ENCODE measurements at regions not wholly inside any gene's neighbourhood (a gene's known extent, or its start where the extent isn't known, plus 50 kb on each side); places are given as distances from the start of the nearest gene placed in this dataset.

DNA sequence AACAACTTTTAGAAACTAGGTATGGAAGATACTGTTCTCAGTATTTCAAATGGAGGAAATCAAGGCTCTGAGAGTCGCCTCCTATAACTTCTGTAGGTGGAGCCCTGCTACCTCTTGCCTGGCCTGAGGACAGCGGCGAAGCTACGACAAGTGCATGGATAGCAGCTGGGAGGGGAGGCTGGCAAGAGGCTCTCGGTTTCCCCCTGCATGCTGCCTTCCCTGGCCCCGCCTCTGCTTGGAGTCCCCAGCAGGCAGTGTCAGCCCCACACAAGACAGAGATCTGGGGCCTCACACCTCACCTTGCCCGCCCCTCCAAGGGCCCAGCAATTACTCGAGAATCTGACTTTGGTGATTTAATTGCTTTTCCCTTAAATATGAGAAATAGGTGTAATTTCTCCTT, 107.6 kb upstream of the POU3F3 start:
- no peaks in the 10 kb centered on the region for H3K9me3 ChIP-seq
- intact Hi-C loops (cut with DNase I): no loop called here

GRCh38 chr2:104746858-104747257, 107.1 kb upstream of the POU3F3 start:
- H3K27me3 ChIP-seq: peaks cover 0 to 5% (median 0%) of the 10 kb centered on the region in 9 donors
- DNase-seq: no peak
- no peak overlapping the region for H3K27ac ChIP-seq
- H3K9me3 ChIP-seq: no peaks in the 10 kb centered on the region
- 86 to 90% (median 89%) methylated on average over 22 to 24 of the region's 24 CpGs for WGBS, 4 donors
- no peaks in the 10 kb centered on the region for H3K4me1 ChIP-seq
- intact Hi-C loops (cut with DNase I): no loop called here
- no peaks in the 10 kb centered on the region for H3K36me3 ChIP-seq
- no peak for TF ChIP-seq POLR2A (IDR thresholded peaks at IDR 0.05)
- no peak for TF ChIP-seq CTCF (IDR thresholded peaks at IDR 0.05)
- ATAC-seq: no peak
- no peak overlapping the region for H3K4me3 ChIP-seq

More for the DNA sequence above, 107.6 kb upstream of the POU3F3 start:
- WGBS, 4 donors: 60 to 74% (median 65%) methylated on average over 7 to 8 of the region's 8 CpGs
- TF ChIP-seq CTCF (IDR thresholded peaks at IDR 0.05) (no peak), POLR2A (IDR thresholded peaks at IDR 0.05) (no peak)
- Histone ChIP-seq H3K4me3 (no peak overlapping the region), H3K36me3 (no peaks in the 10 kb centered on the region), H3K4me1 (no peaks in the 10 kb centered on the region), H3K27ac (no peak overlapping the region), H3K27me3 (no peaks in the 10 kb centered on the region)
- DNase-seq (no peak), ATAC-seq (no peak)

DNA sequence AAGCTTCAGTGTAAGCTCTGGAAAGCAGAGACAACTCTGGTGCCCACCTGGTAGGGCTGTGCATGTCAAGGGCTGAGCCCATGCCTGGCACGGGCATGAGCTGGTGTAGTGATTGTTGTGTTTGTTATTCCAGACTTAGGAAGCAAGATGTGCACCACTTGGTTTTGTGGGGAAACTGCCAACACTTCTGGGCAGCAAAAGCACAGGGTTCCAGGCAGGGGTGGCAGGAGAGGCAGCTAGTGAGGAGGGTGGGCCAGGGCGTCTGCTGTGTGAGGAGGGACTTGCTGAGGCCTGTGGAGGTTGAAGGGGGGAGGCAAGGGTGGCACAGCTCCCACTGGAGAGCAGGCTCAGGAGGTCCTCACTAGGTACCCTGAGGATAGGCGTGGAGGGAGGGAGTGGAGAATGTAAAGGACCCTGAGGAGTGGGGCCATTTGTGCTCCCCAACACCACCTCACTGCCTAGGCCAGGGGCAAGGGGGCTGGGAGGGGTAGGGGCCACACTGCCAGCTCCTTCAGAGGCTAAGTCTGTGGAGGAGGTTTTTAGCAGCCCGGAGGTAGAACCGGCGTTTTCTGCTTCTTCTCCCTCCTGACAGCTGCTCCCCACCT, 104.0 kb upstream of the POU3F3 start:
- intact Hi-C loops (cut with DNase I): no loop called here
- no peak overlapping the region for H3K27ac ChIP-seq
- ATAC-seq: no peak
- DNase-seq: no peak
- WGBS, 4 donors: 58 to 76% (median 61%) methylated on average over 6 of the region's 6 CpGs
- no peaks in the 10 kb centered on the region for H3K4me1 ChIP-seq
- TF ChIP-seq CTCF (IDR thresholded peaks at IDR 0.05): no peak
- TF ChIP-seq POLR2A (IDR thresholded peaks at IDR 0.05): no peak
- no peaks in the 10 kb centered on the region for H3K36me3 ChIP-seq
- H3K27me3 ChIP-seq: peaks cover 0 to 18% (median 0%) of the 10 kb centered on the region in 9 donors
- no peaks in the 10 kb centered on the region for H3K9me3 ChIP-seq
- no peak overlapping the region for H3K4me3 ChIP-seq

DNA sequence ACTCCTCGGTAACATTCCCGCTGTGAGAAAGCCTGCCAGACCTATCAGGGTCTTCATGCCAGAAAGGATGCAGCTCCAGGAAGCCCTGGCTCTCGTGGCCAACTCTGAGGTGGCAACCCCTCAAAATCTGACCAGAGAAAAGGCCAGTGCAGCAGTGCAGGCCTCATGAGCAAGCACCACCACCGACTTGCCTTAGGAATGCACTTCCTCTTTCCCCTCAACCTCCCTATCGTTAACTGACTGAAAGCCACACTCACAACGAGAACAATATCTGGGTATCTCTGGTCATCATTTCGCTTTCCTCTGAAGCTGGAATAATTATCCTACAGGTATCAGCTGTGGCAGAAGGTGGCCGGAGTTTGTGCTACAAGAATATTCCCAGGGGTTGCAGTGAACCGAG, 101.4 kb upstream of the POU3F3 start:
- intact Hi-C loops (cut with DNase I): no loop called here
- DNase-seq (no peak), ATAC-seq (no peak)
- H3K4me1 ChIP-seq: no peaks in the 10 kb centered on the region
- H3K9me3 ChIP-seq: no peaks in the 10 kb centered on the region
- no peak for TF ChIP-seq CTCF (IDR thresholded peaks at IDR 0.05)
- TF ChIP-seq POLR2A (IDR thresholded peaks at IDR 0.05): no peak
- H3K27me3 ChIP-seq: peaks cover 0 to 39% (median 0%) of the 10 kb centered on the region in 9 donors
- H3K4me3 ChIP-seq: no peak overlapping the region
- WGBS, 4 donors: 65 to 73% (median 67%) methylated on average over 9 of the region's 9 CpGs
- no peaks in the 10 kb centered on the region for H3K36me3 ChIP-seq
- H3K27ac ChIP-seq: no peak overlapping the region
